ENCODE measurements at regions not wholly inside any gene's neighbourhood (a gene's known extent, or its start where the extent isn't known, plus 50 kb on each side); places are given as distances from the start of the nearest gene placed in this dataset.

DNA sequence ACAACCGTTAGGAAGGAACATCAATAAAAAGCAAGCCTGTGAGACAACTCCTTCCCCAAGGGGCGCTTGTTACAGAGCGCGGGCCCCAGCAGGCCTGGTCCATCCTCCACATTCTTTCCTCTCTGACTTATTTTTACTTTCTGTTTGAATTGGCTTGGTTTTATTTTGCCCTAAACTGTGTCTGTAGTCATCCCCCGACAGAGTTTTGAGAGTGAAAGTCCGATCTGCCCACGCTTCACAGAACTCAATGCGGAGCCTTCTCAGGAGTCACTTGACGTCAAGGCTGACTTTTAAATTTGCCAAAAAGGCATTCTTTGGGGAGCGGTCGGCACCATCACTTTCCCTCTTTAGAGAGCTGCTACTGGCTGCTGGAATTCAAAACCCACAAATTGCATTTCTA, 150.1 kb upstream of the KLF6 start:
- TF ChIP-seq EZH2phosphoT487 (IDR thresholded peaks at IDR 0.05; ENCODE audit: insufficient read depth, low read depth), result peak; percentile 73; the same call in 1 of the 2 replicates
- no peak for TF ChIP-seq EZH2 (IDR thresholded peaks at IDR 0.05; ENCODE audit: insufficient read depth, poor library complexity, severe bottlenecking)
